Mammary epithelial cell (primary cell): ENCODE measurements at regions not wholly inside any gene's neighbourhood (a gene's known extent, or its start where the extent isn't known, plus 50 kb on each side); places are given as distances from the start of the nearest gene placed in this dataset.

ENCODE experiments used
- EZH2 ChIP-seq: IDR thresholded peaks from 2 replicates; pipeline ENCODE4 v1.6.1; 2012; ENCODE audit warnings: low read length, inconsistent platforms, borderline replicate concordance
- TF ChIP-seq, protein P1 (sequence below), 2 donors: IDR thresholded peaks in 1 of 2; conservative IDR thresholded peaks in 1 of 2; 2 replicates each; pipeline ENCODE4 v1.5.1; 2011 to 2012; ENCODE audit warnings: inconsistent platforms in 2 of 2, low read length in 2 of 2, mild to moderate bottlenecking in 2 of 2, control low read depth in 1 of 2, low read depth in 1 of 2; ENCODE audit not compliant: insufficient read depth in 1 of 2; ENCODE audit errors: extremely low read depth in 1 of 2

GRCh38 chr20:56691325-56691998 is 62.4 kb downstream of the TFAP2C start:
- TF ChIP-seq, protein P1, sequence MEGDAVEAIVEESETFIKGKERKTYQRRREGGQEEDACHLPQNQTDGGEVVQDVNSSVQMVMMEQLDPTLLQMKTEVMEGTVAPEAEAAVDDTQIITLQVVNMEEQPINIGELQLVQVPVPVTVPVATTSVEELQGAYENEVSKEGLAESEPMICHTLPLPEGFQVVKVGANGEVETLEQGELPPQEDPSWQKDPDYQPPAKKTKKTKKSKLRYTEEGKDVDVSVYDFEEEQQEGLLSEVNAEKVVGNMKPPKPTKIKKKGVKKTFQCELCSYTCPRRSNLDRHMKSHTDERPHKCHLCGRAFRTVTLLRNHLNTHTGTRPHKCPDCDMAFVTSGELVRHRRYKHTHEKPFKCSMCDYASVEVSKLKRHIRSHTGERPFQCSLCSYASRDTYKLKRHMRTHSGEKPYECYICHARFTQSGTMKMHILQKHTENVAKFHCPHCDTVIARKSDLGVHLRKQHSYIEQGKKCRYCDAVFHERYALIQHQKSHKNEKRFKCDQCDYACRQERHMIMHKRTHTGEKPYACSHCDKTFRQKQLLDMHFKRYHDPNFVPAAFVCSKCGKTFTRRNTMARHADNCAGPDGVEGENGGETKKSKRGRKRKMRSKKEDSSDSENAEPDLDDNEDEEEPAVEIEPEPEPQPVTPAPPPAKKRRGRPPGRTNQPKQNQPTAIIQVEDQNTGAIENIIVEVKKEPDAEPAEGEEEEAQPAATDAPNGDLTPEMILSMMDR (conservative IDR thresholded peaks at IDR 0.05 in 1 of 2, IDR thresholded peaks at IDR 0.05 in 1 of 2; ENCODE audit: extremely low read depth in 1 of 2, insufficient read depth in 1 of 2, low read depth in 1 of 2, low read length in 2 of 2), result no peak
- no peak for TF ChIP-seq EZH2
